Endothelial cell (in vitro differentiated cells): ENCODE measurements at regions not wholly inside any gene's neighbourhood (a gene's known extent, or its start where the extent isn't known, plus 50 kb on each side); places are given as distances from the start of the nearest gene placed in this dataset.

Source experiments
- DNase-seq: peaks from one replicate; pipeline ENCODE4 v3.0.0; 2021; ENCODE audit warnings: low spot score
- H3K27ac Mint-ChIP-seq: one replicate; pipeline ENCODE4 v1.8.0; 2021; ENCODE audit warnings: mixed read lengths, inconsistent platforms; ENCODE audit not compliant: unreplicated experiment
- H3K27me3 Mint-ChIP-seq: one replicate; pipeline ENCODE4 v1.8.0; 2021; ENCODE audit warnings: mild to moderate bottlenecking, moderate library complexity, mixed read lengths, inconsistent platforms; ENCODE audit not compliant: unreplicated experiment
- H3K36me3 Mint-ChIP-seq: one replicate; pipeline ENCODE4 v1.8.0; 2021; ENCODE audit warnings: mild to moderate bottlenecking, low read depth, mixed read lengths, inconsistent platforms; ENCODE audit not compliant: unreplicated experiment
- H3K4me1 Mint-ChIP-seq: one replicate; pipeline ENCODE4 v1.8.0; 2021; ENCODE audit warnings: mild to moderate bottlenecking, mixed read lengths, inconsistent platforms; ENCODE audit not compliant: unreplicated experiment
- H3K4me3 Mint-ChIP-seq: one replicate; pipeline ENCODE4 v1.8.0; 2021; ENCODE audit warnings: mild to moderate bottlenecking, mixed read lengths, inconsistent platforms; ENCODE audit not compliant: unreplicated experiment
- H3K9me3 Mint-ChIP-seq: one replicate; pipeline ENCODE4 v1.8.0; 2021; ENCODE audit warnings: mixed read lengths, inconsistent platforms; ENCODE audit not compliant: unreplicated experiment
- TF ChIP-seq, protein P1 (sequence below): fragments of 200-600 bp; sonication (generic); IDR thresholded peaks from one replicate; pipeline ENCODE4 v1.5.0; 2021; ENCODE audit warnings: antibody characterized with exemption; ENCODE audit not compliant: unreplicated experiment

DNA sequence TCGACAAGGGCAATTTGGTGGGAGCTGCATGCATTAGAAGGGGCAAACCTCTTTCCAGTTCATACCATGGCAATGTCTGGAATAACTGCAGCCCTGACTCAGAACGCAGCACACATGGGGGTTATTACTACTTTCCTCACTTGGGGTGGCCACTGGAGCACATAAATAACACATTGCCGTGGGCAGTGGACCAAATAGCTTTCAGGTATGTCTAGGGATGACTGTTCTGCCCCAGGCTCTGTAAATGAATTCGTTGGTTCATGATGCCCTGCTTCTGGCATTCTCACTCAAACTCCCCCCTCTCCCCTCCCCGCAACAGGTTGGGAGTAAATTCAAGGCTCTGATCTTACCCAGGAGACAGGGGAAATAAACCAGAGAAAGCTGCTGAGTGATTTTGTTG is 238.0 kb upstream of the PLET1 start:
- H3K27ac Mint-ChIP-seq, result no peak overlapping the region
- H3K4me3 Mint-ChIP-seq, result no peak overlapping the region
- H3K36me3 Mint-ChIP-seq, result no peaks in the 10 kb centered on the region
- H3K9me3 Mint-ChIP-seq, result no peaks in the 10 kb centered on the region
- peaks cover 3% of the 10 kb centered on the region for H3K27me3 Mint-ChIP-seq
- TF ChIP-seq, protein P1, sequence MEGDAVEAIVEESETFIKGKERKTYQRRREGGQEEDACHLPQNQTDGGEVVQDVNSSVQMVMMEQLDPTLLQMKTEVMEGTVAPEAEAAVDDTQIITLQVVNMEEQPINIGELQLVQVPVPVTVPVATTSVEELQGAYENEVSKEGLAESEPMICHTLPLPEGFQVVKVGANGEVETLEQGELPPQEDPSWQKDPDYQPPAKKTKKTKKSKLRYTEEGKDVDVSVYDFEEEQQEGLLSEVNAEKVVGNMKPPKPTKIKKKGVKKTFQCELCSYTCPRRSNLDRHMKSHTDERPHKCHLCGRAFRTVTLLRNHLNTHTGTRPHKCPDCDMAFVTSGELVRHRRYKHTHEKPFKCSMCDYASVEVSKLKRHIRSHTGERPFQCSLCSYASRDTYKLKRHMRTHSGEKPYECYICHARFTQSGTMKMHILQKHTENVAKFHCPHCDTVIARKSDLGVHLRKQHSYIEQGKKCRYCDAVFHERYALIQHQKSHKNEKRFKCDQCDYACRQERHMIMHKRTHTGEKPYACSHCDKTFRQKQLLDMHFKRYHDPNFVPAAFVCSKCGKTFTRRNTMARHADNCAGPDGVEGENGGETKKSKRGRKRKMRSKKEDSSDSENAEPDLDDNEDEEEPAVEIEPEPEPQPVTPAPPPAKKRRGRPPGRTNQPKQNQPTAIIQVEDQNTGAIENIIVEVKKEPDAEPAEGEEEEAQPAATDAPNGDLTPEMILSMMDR, result no peak
- H3K4me1 Mint-ChIP-seq, result peaks cover 2% of the 10 kb centered on the region
- no peak for DNase-seq

DNA sequence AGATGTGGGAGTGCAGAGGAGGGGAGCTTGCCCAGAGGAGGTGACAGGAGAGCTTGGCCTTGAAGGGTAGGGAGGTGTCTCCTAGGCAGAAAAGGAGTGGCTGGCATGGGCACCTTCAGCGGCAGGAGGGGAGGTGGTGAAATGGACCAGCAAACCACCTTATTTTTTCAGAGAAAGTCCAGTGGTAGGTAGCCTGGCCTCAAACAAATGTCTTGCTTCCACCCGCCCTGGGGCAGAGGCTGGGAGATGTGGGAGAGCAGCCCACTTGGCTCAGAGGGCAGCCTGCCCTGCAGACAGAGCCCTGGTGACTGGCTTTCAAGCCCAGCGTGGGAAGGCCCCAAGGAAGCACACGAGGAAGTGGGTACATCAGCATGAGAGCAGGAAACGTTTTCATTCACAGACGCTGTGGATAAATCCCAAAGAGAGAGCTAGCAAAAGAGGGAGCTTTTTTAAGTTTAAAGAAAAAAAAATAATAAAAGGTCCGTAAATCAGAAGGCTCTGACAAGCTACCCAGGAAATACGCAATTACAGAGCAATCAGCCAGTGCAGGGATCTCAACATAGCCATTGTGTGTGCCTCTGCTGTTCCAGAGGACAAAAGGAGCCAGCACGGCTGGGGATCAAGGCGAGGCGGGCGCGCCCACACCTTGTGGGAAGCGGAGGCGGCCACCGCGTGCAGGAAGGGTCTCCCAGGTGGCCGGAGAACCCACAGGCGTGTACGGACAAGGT is 238.7 kb upstream of the PLET1 start:
- no peak for DNase-seq
- Mint-ChIP-seq H3K27ac (no peak overlapping the region), H3K36me3 (no peaks in the 10 kb centered on the region)

DNA sequence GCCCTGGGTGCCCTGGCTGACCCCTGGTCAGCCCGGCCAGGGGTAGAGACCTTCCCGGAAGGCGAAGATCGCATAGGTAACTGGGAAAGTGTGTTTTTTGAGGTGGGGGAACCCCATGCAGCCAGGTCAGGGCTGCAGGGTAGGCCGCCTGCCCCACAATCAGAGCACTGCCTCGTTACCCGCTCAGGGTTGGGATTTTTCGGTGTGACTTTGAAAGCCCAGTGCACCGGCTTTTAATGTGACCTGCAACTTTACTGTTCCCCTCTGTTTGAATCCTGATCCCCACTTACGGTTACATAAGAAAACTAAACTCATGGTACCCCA is 239.2 kb upstream of the PLET1 start:
- TF ChIP-seq, protein P1, result no peak
- H3K4me3 Mint-ChIP-seq, result no peak overlapping the region
- no peaks in the 10 kb centered on the region for H3K36me3 Mint-ChIP-seq
- no peaks in the 10 kb centered on the region for H3K9me3 Mint-ChIP-seq
- no peak overlapping the region for H3K27ac Mint-ChIP-seq
- DNase-seq, result no peak
- H3K27me3 Mint-ChIP-seq, result peaks cover 3% of the 10 kb centered on the region
- peaks cover 2% of the 10 kb centered on the region for H3K4me1 Mint-ChIP-seq

More for the DNA sequence above, 238.7 kb upstream of the PLET1 start:
- TF ChIP-seq, protein P1, result no peak
- Mint-ChIP-seq H3K9me3 (no peaks in the 10 kb centered on the region), H3K4me1 (peaks cover 2% of the 10 kb centered on the region), H3K27me3 (peaks cover 3% of the 10 kb centered on the region), H3K4me3 (no peak overlapping the region)

DNA sequence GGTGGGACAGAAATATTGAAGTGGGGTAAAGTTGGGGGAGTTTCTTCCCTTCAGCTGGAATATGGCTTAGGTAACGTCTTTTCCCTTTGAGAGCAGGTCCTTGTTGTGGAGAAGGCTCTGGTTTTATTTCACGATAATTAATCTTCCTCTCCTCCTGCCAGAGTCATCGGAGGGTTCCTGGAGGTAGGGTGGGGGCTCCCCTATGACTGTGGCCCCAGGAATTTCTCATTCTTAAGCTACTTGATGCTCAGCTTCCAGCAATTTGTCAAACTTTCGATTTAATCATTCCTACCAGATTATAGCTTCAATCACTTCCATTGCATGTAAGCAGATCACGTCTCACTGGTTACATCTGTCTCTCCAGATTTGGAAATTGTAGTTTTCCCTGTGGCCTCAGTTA is 242.8 kb upstream of the PLET1 start:
- Mint-ChIP-seq H3K4me1 (peaks cover 2% of the 10 kb centered on the region), H3K4me3 (no peak overlapping the region), H3K9me3 (no peaks in the 10 kb centered on the region), H3K27me3 (peaks cover 3% of the 10 kb centered on the region), H3K36me3 (no peaks in the 10 kb centered on the region), H3K27ac (no peak overlapping the region)
- DNase-seq, result no peak
- TF ChIP-seq, protein P1, result no peak

DNA sequence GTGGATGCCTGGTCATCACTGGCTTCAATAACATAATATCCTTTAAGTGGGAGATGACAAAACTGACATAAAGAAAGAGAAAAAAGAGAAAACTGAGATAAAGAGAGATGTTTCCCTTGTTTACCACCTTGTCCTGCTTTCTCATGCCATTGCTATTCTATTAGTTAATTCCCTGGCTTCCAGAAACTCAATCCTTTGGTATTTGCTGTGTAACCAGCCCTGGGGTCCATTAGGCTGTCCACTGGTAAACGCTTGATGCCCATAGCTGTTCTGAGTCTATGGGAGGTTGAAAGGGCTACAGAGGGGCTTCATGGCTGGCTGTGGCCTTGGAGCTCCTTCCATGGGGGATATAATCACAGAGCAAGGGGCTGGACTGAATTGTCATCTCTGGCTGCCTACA is 243.4 kb upstream of the PLET1 start:
- Mint-ChIP-seq H3K27me3 (peaks cover 3% of the 10 kb centered on the region), H3K27ac (no peak overlapping the region), H3K4me3 (no peak overlapping the region), H3K36me3 (no peaks in the 10 kb centered on the region), H3K4me1 (peaks cover 2% of the 10 kb centered on the region), H3K9me3 (no peaks in the 10 kb centered on the region)
- DNase-seq, result no peak
- TF ChIP-seq, protein P1, result no peak
